Peyer's patch (tissue), 4 donors: ENCODE measurements at regions not wholly inside any gene's neighbourhood (a gene's known extent, or its start where the extent isn't known, plus 50 kb on each side); places are given as distances from the start of the nearest gene placed in this dataset.

Experiments
- CTCF ChIP-seq, 6 experiments: fragments of 450-650 bp in 4 of 6; fragments of 200-600 bp in 2 of 6; sonication (generic) in 1 of 6; IDR thresholded peaks; one replicate each; pipeline ENCODE4 v1.5.1; 2017 to 2019; ENCODE audit warnings: antibody characterized with exemption in 6 of 6, mild to moderate bottlenecking in 3 of 6, moderate library complexity in 1 of 6
- POLR2A ChIP-seq, 2 donors: fragments of 450-650 bp; IDR thresholded peaks; one replicate each; pipeline ENCODE4 v1.5.1; 2017; ENCODE audit warnings: antibody characterized with exemption in 2 of 2, mild to moderate bottlenecking in 2 of 2, moderate library complexity in 2 of 2

GRCh38 chr14:62314221-62314620 is 552.0 kb downstream of the SNAPC1 start:
- TF ChIP-seq CTCF (IDR thresholded peaks at IDR 0.05) (no peak), POLR2A (IDR thresholded peaks at IDR 0.05) (no peak)
